Epithelial cell of proximal tubule (primary cell): ENCODE measurements at regions not wholly inside any gene's neighbourhood (a gene's known extent, or its start where the extent isn't known, plus 50 kb on each side); places are given as distances from the start of the nearest gene placed in this dataset.

Experiments
- DNase-seq: peaks from one replicate; pipeline ENCODE4 v3.0.0-alpha.2; 2011; ENCODE audit warnings: low read depth
- H3K4me3 ChIP-seq: 2 replicates; pipeline ENCODE4 v1.5.1; 2011; ENCODE audit warnings: low read depth, mild to moderate bottlenecking, low read length
- TF ChIP-seq, protein P1 (sequence below): conservative IDR thresholded peaks from 2 replicates; pipeline ENCODE4 v1.5.1; 2012; ENCODE audit warnings: low read depth, mild to moderate bottlenecking, low read length

DNA sequence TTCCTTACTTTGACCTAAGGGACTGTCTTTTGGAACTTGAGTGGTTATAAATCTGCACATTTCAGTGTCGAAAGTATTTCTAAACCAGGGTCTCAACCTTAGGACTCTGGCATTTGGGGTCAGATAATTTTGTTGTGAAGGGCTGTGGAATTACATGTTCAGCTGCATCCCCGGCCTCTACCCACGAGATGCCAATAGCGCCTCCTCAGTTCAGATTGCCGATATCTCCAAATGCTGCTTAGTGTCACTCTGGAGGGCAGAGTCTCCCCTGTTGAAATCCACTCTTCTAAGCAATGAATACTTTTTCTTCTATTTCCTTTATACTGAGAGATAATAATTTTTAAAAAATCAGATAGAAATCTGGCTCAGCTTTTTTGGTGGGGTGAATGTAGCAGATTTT is 379.4 kb upstream of the RGS6 start:
- TF ChIP-seq, protein P1, sequence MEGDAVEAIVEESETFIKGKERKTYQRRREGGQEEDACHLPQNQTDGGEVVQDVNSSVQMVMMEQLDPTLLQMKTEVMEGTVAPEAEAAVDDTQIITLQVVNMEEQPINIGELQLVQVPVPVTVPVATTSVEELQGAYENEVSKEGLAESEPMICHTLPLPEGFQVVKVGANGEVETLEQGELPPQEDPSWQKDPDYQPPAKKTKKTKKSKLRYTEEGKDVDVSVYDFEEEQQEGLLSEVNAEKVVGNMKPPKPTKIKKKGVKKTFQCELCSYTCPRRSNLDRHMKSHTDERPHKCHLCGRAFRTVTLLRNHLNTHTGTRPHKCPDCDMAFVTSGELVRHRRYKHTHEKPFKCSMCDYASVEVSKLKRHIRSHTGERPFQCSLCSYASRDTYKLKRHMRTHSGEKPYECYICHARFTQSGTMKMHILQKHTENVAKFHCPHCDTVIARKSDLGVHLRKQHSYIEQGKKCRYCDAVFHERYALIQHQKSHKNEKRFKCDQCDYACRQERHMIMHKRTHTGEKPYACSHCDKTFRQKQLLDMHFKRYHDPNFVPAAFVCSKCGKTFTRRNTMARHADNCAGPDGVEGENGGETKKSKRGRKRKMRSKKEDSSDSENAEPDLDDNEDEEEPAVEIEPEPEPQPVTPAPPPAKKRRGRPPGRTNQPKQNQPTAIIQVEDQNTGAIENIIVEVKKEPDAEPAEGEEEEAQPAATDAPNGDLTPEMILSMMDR = no peak
- DNase-seq = no peak
- no peak overlapping the region for H3K4me3 ChIP-seq

DNA sequence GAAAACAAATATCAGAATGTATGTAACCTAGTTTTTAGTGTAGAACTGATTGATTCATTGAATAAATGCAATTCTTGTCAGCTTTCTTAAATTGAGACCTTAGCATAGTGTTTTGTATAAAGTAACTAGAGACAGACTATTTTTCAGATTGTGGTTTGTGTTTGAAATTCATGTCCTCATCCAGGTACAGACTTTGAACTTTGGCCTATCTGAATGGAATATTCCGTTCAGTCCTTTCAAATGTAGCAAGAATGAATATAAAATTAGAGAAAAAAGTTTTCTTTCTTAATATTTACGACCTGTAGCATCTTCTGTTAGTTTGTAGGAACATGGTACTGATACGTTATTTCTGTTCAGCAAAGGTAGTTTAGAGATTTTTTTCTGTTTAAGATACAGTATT is 378.4 kb upstream of the RGS6 start:
- no peak overlapping the region for H3K4me3 ChIP-seq
- DNase-seq = no peak
- TF ChIP-seq, protein P1 = no peak

DNA sequence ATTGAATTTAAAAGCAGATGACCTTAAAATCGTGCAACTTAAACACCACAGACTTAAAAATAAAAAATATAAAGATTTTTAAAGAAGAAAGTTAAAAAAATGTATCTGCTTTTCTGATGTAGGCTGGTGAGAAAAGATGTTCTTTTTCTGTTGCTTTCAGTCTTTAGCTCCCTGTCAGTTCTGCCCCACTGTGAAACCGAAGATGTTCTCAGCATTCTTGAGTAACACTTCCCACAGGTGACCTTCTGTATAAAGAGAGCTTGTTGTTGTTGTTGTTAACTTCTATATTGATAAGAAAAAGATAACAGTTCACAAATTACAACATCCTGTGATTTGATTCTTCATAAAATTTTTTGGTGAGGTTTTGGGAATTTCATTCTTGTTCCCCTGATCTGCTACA is 377.9 kb upstream of the RGS6 start:
- DNase-seq = no peak
- TF ChIP-seq, protein P1 = no peak
- H3K4me3 ChIP-seq = no peak overlapping the region

DNA sequence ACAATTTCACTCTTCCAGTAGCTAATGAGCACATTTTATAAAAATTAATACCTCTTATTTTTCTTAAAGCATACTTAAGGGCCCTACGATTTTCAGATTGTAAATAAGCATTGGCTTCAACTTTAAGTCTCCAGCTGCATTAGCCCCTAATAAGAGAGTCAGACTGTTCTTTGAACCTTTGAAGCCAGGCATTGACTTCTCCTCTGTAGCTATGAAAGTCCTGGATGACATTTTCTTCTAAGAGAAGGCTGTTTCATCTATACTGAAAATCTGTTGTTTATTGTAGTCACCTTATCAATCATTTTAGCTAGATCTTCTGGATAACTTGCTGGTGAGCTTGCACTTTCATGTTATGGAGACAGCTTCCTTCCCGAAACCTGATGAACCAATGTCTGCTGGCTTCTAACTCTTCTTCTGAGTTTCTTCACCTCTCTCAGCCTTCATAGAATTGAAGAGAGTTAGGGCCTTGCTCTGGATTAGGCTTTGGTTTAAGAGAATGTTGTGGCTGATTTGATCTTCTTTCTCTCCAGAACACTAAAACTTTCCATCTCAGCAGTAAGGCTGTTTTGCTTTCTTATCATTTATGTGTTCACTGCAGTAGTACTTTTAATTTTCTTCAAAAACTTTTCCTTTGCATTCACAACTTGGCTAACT is 377.1 kb upstream of the RGS6 start:
- DNase-seq = no peak
- peak overlapping the region; percentile 28 for H3K4me3 ChIP-seq
- TF ChIP-seq, protein P1 = no peak

DNA sequence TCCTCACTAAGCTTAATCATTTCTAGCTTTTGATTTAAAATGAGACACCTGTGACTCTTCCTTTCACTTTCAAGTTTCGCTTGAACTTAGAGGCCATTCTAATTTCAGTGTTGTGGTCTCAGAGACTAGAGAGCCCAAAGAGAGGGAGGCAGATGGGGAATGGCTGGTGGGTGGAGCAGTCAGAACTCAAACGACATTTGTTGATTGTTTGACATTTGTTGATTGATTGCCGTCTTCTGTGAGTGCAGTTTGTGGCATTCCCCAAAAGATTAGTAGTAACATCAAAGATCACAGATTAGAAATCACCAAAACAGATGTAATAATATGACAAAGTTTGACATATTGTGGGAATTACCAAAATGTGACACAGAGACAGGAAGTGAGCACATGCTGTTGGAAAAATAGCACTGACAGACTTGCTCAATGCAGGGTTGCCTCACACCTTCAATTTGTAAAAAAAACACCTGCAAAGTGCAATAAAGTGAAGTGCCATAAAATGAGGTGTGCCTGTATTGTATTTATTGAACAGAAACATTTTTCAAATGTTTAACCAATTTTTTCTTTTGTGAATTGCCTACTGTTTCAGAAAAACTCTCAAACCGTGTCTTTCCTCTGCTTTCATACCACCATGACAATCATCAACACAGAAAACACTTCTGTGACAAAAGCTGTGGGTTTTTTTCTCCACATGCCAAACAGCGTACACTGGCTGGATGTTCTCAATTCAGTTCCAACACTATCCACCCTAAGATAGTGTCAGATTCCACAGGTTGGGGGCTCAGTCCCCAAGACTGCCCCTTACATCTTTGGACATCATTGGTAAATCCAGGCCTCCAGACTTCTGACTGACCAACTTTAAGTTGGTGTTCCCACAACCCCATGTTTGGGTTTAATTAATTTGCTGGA is 376.3 kb upstream of the RGS6 start:
- peak; percentile 30 for DNase-seq
- peak overlapping the region; percentile 28 for H3K4me3 ChIP-seq
- TF ChIP-seq, protein P1 = no peak

DNA sequence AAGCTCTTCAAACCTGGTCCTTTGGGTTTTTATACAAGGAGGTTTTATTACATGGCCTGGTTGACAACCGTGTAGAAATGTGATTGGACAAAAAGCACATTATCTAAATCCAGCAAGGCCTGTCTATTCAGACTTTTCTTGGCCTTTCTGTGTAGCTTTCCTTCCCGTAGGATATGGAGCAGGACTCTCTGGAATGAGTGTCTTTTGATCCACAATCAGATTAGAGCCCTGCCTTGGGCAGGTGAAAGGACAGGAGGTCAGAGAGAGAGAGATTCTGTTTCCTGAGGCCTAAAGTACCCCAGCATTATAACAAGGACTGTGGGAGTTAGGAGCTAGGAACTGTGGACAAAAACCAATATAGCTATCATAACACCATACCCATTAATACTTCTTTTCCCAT is 375.5 kb upstream of the RGS6 start:
- no peak overlapping the region for H3K4me3 ChIP-seq
- TF ChIP-seq, protein P1 = no peak
- no peak for DNase-seq
